ENCODE measurements at regions not wholly inside any gene's neighbourhood (a gene's known extent, or its start where the extent isn't known, plus 50 kb on each side); places are given as distances from the start of the nearest gene placed in this dataset.

GRCh38 chr2:74744731-74745515 lies 89.0 kb upstream of the HK2 start:
- intact Hi-C loops (cut with micrococcal nuclease): no loop called here
- TF ChIP-seq, protein P1, sequence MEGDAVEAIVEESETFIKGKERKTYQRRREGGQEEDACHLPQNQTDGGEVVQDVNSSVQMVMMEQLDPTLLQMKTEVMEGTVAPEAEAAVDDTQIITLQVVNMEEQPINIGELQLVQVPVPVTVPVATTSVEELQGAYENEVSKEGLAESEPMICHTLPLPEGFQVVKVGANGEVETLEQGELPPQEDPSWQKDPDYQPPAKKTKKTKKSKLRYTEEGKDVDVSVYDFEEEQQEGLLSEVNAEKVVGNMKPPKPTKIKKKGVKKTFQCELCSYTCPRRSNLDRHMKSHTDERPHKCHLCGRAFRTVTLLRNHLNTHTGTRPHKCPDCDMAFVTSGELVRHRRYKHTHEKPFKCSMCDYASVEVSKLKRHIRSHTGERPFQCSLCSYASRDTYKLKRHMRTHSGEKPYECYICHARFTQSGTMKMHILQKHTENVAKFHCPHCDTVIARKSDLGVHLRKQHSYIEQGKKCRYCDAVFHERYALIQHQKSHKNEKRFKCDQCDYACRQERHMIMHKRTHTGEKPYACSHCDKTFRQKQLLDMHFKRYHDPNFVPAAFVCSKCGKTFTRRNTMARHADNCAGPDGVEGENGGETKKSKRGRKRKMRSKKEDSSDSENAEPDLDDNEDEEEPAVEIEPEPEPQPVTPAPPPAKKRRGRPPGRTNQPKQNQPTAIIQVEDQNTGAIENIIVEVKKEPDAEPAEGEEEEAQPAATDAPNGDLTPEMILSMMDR (IDR thresholded peaks at IDR 0.05): no peak
- TF ChIP-seq EZH2 (IDR thresholded peaks at IDR 0.05; ENCODE audit: borderline replicate concordance, insufficient read depth, low read depth, low read length, poor library complexity, severe bottlenecking): no peak
- ATAC-seq (ENCODE audit: low read depth) (no peak), DNase-seq (no peak)
- Mint-ChIP-seq H3K27me3 (peaks cover 17% of the 10 kb centered on the region), H3K4me3 (no peak overlapping the region), H3K9me3 (ENCODE audit: insufficient read depth) (no peaks in the 10 kb centered on the region), H3K27ac (no peak overlapping the region), H3K4me1 (no peaks in the 10 kb centered on the region)
- no peak overlapping the region for H3K4me2 ChIP-seq (replicated peaks; ENCODE audit: low read depth, low read length, poor library complexity, severe bottlenecking)
- no peak overlapping the region for H3K27ac ChIP-seq (ENCODE audit: low read length in 2 of 2)
- H3K27me3 ChIP-seq (replicated peaks in 1 of 4; ENCODE audit: control extremely low read depth in 1 of 4, control insufficient read depth in 3 of 4, insufficient read depth in 4 of 4, low read length in 3 of 4): peaks cover 0 to 4% (median 0%) of the 10 kb centered on the region in 4 experiments
- H3K4me1 ChIP-seq (ENCODE audit: control insufficient read depth in 2 of 2, insufficient read depth in 2 of 2, low read length in 2 of 2): no peaks in the 10 kb centered on the region
- ChIA-PET CTCF (no interaction called here), POLR2A (no interaction called here)
- no peak overlapping the region for H2AFZ ChIP-seq (ENCODE audit: insufficient read depth, low read depth, low read length, poor library complexity, severe bottlenecking)
- H3K9ac ChIP-seq (ENCODE audit: low read length): no peak overlapping the region
- H3K4me3 ChIP-seq (ENCODE audit: control extremely low read depth in 1 of 5, extremely low read depth in 1 of 5, insufficient read depth in 1 of 5, low read depth in 2 of 5, low read length in 4 of 5): no peak overlapping the region
- no peaks in the 10 kb centered on the region for H4K20me1 ChIP-seq (ENCODE audit: control insufficient read depth, insufficient read depth, low read length, poor library complexity, severe bottlenecking)
- no peaks in the 10 kb centered on the region for H3K36me3 ChIP-seq (replicated peaks in 1 of 2; ENCODE audit: control extremely low read depth in 1 of 2, control insufficient read depth in 1 of 2, extremely low read depth in 1 of 2, insufficient read depth in 2 of 2, low read length in 1 of 2)
- 100% methylated on average over 2 of the region's 4 CpGs for WGBS (ENCODE audit: insufficient coverage)
- H3K9me3 ChIP-seq (ENCODE audit: control extremely low read depth in 1 of 3, control insufficient read depth in 2 of 3, insufficient read depth in 1 of 3, low read length in 2 of 3): no peaks in the 10 kb centered on the region
- H3K79me2 ChIP-seq (ENCODE audit: control insufficient read depth, insufficient read depth, low read length): no peaks in the 10 kb centered on the region

GRCh38 chr2:74745766-74746165 lies 88.2 kb upstream of the HK2 start:
- no peak overlapping the region for H3K4me3 Mint-ChIP-seq
- intact Hi-C loops (cut with micrococcal nuclease): no loop called here
- H3K9me3 Mint-ChIP-seq (ENCODE audit: insufficient read depth): no peaks in the 10 kb centered on the region
- H3K4me2 ChIP-seq (replicated peaks; ENCODE audit: low read depth, low read length, poor library complexity, severe bottlenecking): no peak overlapping the region
- no peaks in the 10 kb centered on the region for H4K20me1 ChIP-seq (ENCODE audit: control insufficient read depth, insufficient read depth, low read length, poor library complexity, severe bottlenecking)
- no peak for DNase-seq
- 89% methylated on average over 8 of the region's 8 CpGs for WGBS (ENCODE audit: insufficient coverage)
- H2AFZ ChIP-seq (ENCODE audit: insufficient read depth, low read depth, low read length, poor library complexity, severe bottlenecking): no peak overlapping the region
- H3K9me3 ChIP-seq (ENCODE audit: control extremely low read depth in 1 of 3, control insufficient read depth in 2 of 3, insufficient read depth in 1 of 3, low read length in 2 of 3): no peaks in the 10 kb centered on the region
- ATAC-seq (ENCODE audit: low read depth): no peak
- no peak overlapping the region for H3K9ac ChIP-seq (ENCODE audit: low read length)
- H3K27ac ChIP-seq (ENCODE audit: low read length in 2 of 2): no peak overlapping the region
- H3K27me3 ChIP-seq (replicated peaks in 1 of 4; ENCODE audit: control extremely low read depth in 1 of 4, control insufficient read depth in 3 of 4, insufficient read depth in 4 of 4, low read length in 3 of 4): peaks cover 0 to 4% (median 0%) of the 10 kb centered on the region in 4 experiments
- H3K27ac Mint-ChIP-seq: no peak overlapping the region
- no peaks in the 10 kb centered on the region for H3K36me3 ChIP-seq (replicated peaks in 1 of 2; ENCODE audit: control extremely low read depth in 1 of 2, control insufficient read depth in 1 of 2, extremely low read depth in 1 of 2, insufficient read depth in 2 of 2, low read length in 1 of 2)
- ChIA-PET POLR2A (no interaction called here), CTCF (no interaction called here)
- no peaks in the 10 kb centered on the region for H3K4me1 Mint-ChIP-seq
- H3K27me3 Mint-ChIP-seq: peaks cover 17% of the 10 kb centered on the region
- H3K79me2 ChIP-seq (ENCODE audit: control insufficient read depth, insufficient read depth, low read length): no peaks in the 10 kb centered on the region
- no peaks in the 10 kb centered on the region for H3K4me1 ChIP-seq (ENCODE audit: control insufficient read depth in 2 of 2, insufficient read depth in 2 of 2, low read length in 2 of 2)
- no peak overlapping the region for H3K4me3 ChIP-seq (ENCODE audit: control extremely low read depth in 1 of 5, extremely low read depth in 1 of 5, insufficient read depth in 1 of 5, low read depth in 2 of 5, low read length in 4 of 5)
- TF ChIP-seq, protein P1 (IDR thresholded peaks at IDR 0.05): no peak
- no peak for TF ChIP-seq EZH2 (IDR thresholded peaks at IDR 0.05; ENCODE audit: borderline replicate concordance, insufficient read depth, low read depth, low read length, poor library complexity, severe bottlenecking)
